HG03025 (cell line): ENCODE measurements at regions not wholly inside any gene's neighbourhood (a gene's known extent, or its start where the extent isn't known, plus 50 kb on each side); places are given as distances from the start of the nearest gene placed in this dataset.
"Not testable (repeated sequence)": the region's sequence is repeated elsewhere in the genome, so short reads cannot be mapped to it uniquely, and the experiment has no call there.

ENCODE experiments used
- ATAC-seq: cut with Tn5 transposase; IDR thresholded peaks from one replicate; pipeline ENCODE4 v1.9.1; 2021; ENCODE audit warnings: mild to moderate bottlenecking, moderate library complexity; ENCODE audit not compliant: unreplicated experiment, low FRiP score

- ATAC-seq = no peak
These were observed 56.5 kb upstream of the PTPN1 start for GRCh38 chr20:50453533-50454244.

DNA sequence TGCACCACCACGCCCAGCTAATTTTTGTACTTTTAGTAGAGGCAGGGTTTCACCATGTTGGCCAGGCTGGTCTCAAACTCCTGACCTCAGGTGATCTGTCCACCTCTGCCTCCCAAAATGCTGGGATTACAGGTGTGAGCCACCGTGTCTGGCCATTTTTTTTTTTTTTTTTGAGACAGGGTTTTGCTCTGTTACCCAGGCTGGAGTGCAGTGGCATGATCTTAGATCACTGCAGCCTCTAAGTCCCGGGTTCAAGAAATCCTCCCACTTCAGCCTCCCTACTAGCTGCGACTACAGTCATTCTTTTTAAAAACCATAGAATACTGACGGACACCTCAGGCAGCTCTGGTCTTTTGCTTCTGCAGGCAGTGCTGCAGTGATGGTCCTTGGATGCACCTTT, 54.9 kb upstream of the PTPN1 start:
- not testable (repeated sequence) for ATAC-seq

GRCh38 chr20:50455656-50456451, 54.3 kb upstream of the PTPN1 start:
- ATAC-seq = no peak

DNA sequence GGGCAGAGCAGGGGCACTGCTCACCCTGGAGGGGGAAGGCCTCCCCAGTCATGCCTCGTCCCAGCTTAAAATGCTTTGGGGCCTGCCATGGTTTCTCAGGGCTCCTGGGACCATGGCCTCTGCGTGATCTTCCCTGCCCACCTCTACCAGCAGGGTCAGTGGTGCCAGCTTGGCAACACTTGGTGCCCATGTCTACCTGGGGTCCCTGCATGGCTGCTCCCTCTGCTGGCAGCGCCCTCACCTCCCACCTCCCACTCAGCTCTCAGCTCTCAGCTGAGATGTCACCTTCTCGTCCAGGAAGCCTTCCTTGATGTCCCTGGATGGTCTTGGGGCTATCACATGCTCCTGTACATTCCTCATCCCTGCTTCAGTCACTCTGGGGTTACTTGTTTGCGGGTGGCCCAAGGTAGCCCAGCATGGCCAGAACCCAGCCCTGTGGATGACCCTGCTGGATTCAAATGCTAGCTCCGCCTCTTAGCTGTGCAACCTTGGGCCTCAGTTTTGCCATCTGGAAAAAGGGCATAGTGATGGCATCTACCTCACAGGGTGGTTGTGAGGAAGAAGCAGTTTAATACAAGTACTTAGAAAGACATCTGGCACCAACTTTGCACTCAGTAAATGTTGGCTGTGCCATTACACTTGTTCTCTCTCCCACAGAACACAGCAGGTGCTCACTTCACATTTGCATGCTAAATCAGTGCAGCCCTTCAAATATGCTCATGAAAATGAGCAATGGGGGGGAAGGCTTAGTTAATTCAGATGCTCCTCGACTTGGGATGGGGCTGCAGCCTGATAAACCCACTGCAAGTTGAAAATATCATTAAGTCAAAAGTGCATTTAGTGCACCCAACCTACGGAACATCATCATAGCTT, 53.5 kb upstream of the PTPN1 start:
- no peak for ATAC-seq

DNA sequence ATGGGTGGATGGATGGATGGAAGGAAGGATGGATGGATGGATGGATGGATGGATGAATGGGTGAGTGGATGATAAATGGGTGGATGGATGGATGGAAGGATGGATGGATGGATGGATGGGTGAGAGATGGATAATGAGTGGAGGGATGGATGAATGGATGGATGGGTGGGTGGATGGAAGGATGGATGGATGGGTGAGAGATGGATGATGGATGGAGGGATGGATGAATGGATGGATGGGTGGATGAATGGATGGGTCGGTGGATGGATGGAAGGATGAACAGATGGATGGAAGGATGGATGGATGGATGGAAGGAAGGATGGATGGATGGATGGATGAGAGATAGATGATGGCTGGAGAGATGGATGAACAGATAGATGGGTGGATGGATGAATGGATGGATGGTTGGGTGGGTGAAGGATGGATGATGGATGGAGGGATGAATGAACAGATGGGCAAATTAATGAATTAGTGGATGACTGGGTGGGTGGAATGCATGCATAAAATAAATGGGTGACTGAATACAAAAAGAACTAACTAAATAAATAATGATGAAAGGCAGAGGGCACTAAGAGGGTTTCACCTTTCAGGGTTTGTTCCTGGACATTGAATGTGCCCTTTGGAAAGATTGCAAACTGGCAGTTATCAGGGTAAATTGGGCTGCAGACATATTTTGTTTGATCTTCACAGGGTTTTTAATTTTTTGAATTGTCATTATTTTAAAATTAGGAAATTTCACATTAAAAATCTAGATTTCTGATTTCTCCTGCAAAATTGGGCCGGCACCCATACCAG, 50.9 kb upstream of the PTPN1 start:
- ATAC-seq = no peak

- ATAC-seq = no peak
These were observed 50.0 kb upstream of the PTPN1 start for GRCh38 chr20:50460115-50460607.
